Heart right ventricle (tissue), 16 donors: ENCODE measurements at regions not wholly inside any gene's neighbourhood (a gene's known extent, or its start where the extent isn't known, plus 50 kb on each side); places are given as distances from the start of the nearest gene placed in this dataset.

Experiments used
- ATAC-seq, 8 donors: fragments of 200-7000 bp; cut with Tn5 transposase; one replicate each; pipeline ENCODE4 v1.9.1; 2020; ENCODE audit warnings: mild to moderate bottlenecking in 8 of 8, moderate library complexity in 8 of 8, moderate number of reproducible peaks in 1 of 8
- DNase-seq, 2 donors: peaks; one replicate each; pipeline ENCODE4 v3.0.0-alpha.2; 2020
- H3K27ac ChIP-seq, 10 donors: fragments of 200-600 bp; sonication (generic) in 2 of 10; one replicate each; pipeline versions ENCODE4 v1.5.0 to v1.8.0; 2020 to 2022; ENCODE audit warnings: mild to moderate bottlenecking in 3 of 10
- H3K27me3 ChIP-seq, 7 donors: fragments of 200-600 bp; one replicate each; pipeline ENCODE4 v1.8.0; 2021 to 2022; ENCODE audit warnings: mild to moderate bottlenecking in 2 of 7
- H3K36me3 ChIP-seq, 9 donors: fragments of 200-600 bp; sonication (generic) in 1 of 9; one replicate each; pipeline versions ENCODE4 v1.5.0 to v1.8.0; 2020 to 2022; ENCODE audit warnings: mild to moderate bottlenecking in 2 of 9
- H3K4me1 ChIP-seq, 9 donors: fragments of 200-600 bp; sonication (generic) in 1 of 9; one replicate each; pipeline versions ENCODE4 v1.5.0 to v1.8.0; 2020 to 2022; ENCODE audit warnings: mild to moderate bottlenecking in 4 of 9
- H3K4me3 ChIP-seq, 10 donors: fragments of 200-600 bp; sonication (generic) in 2 of 10; one replicate each; pipeline versions ENCODE4 v1.5.0 to v1.8.0; 2020 to 2022; ENCODE audit warnings: mild to moderate bottlenecking in 7 of 10, moderate library complexity in 2 of 10
- H3K9me3 ChIP-seq, 11 donors: fragments of 200-600 bp in 10 of 11; sonication (generic) in 2 of 11; one replicate each; pipeline versions ENCODE4 v1.5.0 to v1.8.0; 2013 to 2022; ENCODE audit warnings: mild to moderate bottlenecking in 2 of 11, control low read depth in 1 of 11, moderate library complexity in 1 of 11
- CTCF ChIP-seq, 9 donors: fragments of 200-600 bp; sonication (generic) in 2 of 9; IDR thresholded peaks; one replicate each; pipeline versions ENCODE4 v1.5.0 to v1.8.0; 2021 to 2022; ENCODE audit warnings: antibody characterized with exemption in 9 of 9, mild to moderate bottlenecking in 5 of 9, moderate library complexity in 1 of 9
- WGBS, 2 donors: extraction: QIAGEN DNeasy Blood & Tissue Kit; methylation state at CpG; one replicate each; pipeline ENCODE4 v1.1.7; 2013; ENCODE audit warnings: inconsistent platforms in 1 of 2; 5-methylcytosine and 5-hydroxymethylcytosine counted together
- intact Hi-C, 10 donors: fragments of 100-400 bp; cut with DNase I; formaldehyde crosslinking; loops; one replicate each; pipeline versions ENCODE4 v1.11.1 to v1.14.2; 2022
- donor health status: Arrhythmogenic right ventricular cardiomyopathy.
- donor health status: ischemic (EF 13 %, LVEDD 7.1; RV severe dilation, severe dysfunction).
- donor health status: healthy with polysubstance abuse.
- donor health status: DM: no; HTN: yes; CAD: no.
- donor health status: DM: no; HTN: no; CAD: no.
- donor health status: ischemic (EF 25% LVEDD 6.9; RV normal size, moderate dysfunction).
- donor health status: ischemic (EF 25% LVEDD 5.7; RV mildly dilated, moderate dysfunction).
- donor health status: healthy.
- donor health status: DM: yes; HTN: yes; CAD: no.
- donor health status: Ischemic cardiomyopathy.
- donor health status: ischemic (EF 35%, LVEDD 5.7; RV mildly dilated, moderate dysfunction).
- donor health status: nonischemic (EF 11% LVEDD 7.7; RV severe dilation, severe dysfunction).
- donor health status: DM: yes; HTN: yes; CAD: no.
- donor health status: PGD.
- donor health status: ischemic (EF 29% LVEDD 5.4; RV normal size, mild dysfunction).
- donor health status: nonischemic (EF 23%, LVEDD 6.1; RV moderate dilation, normal function).

DNA sequence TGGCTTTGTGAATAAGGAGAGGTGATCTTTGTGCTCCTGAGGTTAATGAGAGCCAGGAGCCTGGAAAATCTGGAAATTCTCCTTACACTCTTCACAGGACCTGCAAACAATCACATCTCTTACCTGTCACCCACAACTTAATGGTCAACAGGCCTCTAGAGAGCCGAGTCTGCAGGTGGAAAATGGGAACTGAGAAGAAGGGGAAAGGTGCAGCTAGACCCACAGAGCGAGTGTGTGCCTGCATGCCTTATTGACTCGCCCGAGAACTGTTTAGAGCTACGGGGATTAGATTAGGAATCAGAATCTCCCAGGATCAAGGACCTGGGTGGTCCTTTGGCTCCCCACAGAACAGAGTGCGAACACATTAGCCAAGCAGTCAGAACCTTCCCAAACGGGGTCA lies 329.6 kb downstream of the PTEN start:
- peaks cover 0 to 30% (median 9%) of the 10 kb centered on the region in 9 donors for H3K4me1 ChIP-seq
- DNase-seq (no peak), ATAC-seq (no peak)
- WGBS, 2 donors: 91 to 92% methylated on average over 7 of the region's 7 CpGs
- no peak overlapping the region for H3K4me3 ChIP-seq
- intact Hi-C loops: no loop called here
- no peak overlapping the region for H3K27ac ChIP-seq
- no peaks in the 10 kb centered on the region for H3K27me3 ChIP-seq
- peaks cover 0 to 3% (median 0%) of the 10 kb centered on the region in 11 donors for H3K9me3 ChIP-seq
- no peaks in the 10 kb centered on the region for H3K36me3 ChIP-seq
- no peak for TF ChIP-seq CTCF (IDR thresholded peaks at IDR 0.05)

DNA sequence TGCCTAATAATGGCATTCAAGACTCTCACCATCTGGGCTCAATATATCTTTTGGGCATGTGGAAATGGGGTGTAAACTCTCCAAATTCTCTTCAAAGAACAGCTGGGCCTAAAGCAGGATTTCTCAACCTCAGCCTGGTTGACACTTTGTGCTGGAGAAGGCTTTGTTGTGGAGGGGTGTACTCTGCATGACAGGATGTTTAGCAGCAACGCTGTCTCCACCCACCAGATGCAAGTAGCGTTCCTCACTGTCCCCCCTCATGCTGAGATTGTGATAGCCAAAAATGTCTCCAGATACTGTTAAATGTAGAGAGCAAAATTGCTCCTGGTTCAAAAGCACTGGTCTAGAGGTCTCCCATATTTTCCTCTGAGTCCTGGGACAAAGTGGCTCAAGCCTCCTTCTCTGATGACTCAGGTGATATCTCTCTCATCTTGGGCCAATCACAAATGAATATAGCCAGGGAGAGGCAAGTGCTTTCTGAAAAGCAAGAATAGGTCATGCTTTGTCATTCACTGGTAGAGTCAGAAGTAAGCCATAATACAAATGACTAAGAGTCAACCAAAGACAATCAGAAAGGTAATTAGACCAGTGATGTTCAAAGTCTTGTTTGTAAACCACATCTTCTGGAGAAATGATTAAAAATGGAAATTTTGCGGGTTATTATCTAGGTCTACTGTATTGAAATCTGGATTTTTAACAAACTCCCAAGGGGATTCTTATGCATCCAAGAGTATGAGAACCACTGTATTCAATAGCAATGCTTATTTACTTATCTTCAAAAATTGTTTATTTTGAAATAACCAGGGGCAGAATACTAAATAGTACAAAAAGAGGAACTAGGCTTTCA lies 330.8 kb downstream of the PTEN start:
- intact Hi-C loops: no loop called here
- ATAC-seq (peak in 4 of 8 donors; percentile 44 to 65 (median 56)), DNase-seq (no peak)
- H3K4me1 ChIP-seq: peaks cover 0 to 30% (median 9%) of the 10 kb centered on the region in 9 donors
- no peak overlapping the region for H3K4me3 ChIP-seq
- no peak for TF ChIP-seq CTCF (IDR thresholded peaks at IDR 0.05)
- WGBS, 2 donors: 61 to 62% methylated on average over 3 of the region's 3 CpGs
- H3K27me3 ChIP-seq: no peaks in the 10 kb centered on the region
- peaks cover 0 to 3% (median 0%) of the 10 kb centered on the region in 11 donors for H3K9me3 ChIP-seq
- H3K36me3 ChIP-seq: no peaks in the 10 kb centered on the region
- no peak overlapping the region for H3K27ac ChIP-seq

DNA sequence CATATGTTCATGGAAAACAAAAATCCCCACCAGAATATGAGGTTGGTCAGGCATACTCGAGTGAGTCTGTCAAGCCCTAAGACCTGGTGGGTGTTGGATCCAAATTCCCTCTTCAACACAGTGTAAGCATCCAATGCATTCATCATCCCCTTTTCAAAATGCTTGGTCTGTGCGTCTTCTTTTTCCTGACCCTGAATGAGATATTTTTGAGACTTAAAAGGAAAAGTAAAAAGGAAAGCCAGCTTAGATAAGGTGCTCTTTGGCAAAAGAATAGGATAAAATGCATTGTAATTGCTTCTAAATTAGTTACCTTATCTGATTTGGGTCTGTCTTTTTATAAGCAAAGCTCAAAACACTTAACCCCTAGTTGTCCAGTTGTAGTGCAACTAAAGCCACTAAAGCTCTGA lies 331.5 kb downstream of the PTEN start:
- no peak for TF ChIP-seq CTCF (IDR thresholded peaks at IDR 0.05)
- H3K4me1 ChIP-seq: peaks cover 0 to 30% (median 9%) of the 10 kb centered on the region in 9 donors
- no peak overlapping the region for H3K27ac ChIP-seq
- WGBS, 2 donors: 15 to 19% methylated on average over 2 of the region's 2 CpGs
- no peaks in the 10 kb centered on the region for H3K27me3 ChIP-seq
- no peak overlapping the region for H3K4me3 ChIP-seq
- peaks cover 0 to 3% (median 0%) of the 10 kb centered on the region in 11 donors for H3K9me3 ChIP-seq
- intact Hi-C loops: no loop called here
- no peaks in the 10 kb centered on the region for H3K36me3 ChIP-seq
- ATAC-seq (peak in 1 of 8 donors; percentile 31), DNase-seq (no peak)

DNA sequence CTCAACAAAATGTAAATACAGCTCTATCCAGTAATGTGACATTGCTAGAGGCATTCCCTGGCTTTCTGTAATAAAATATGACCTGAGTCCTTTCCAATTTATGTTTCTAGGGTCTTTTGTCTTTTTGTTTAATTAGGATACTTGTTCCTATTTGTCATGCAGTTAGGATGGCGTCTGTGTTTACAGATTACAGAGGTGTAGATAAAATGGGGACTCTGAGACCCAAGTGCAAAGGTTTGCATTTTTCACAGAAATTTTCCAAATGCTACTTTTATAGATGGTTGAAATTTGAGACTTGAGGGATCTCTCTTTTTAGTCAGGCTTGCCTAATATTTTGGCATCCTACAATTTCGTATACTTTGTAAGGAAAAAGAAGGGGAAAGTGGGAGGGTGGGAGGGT lies 332.4 kb downstream of the PTEN start:
- no peaks in the 10 kb centered on the region for H3K36me3 ChIP-seq
- H3K9me3 ChIP-seq: peaks cover 0 to 3% (median 0%) of the 10 kb centered on the region in 11 donors
- no peak for ATAC-seq
- no peaks in the 10 kb centered on the region for H3K27me3 ChIP-seq
- intact Hi-C loops: no loop called here
- WGBS, 2 donors: 75 to 78% methylated on average over 2 of the region's 2 CpGs
- no peak for DNase-seq
- no peak overlapping the region for H3K4me3 ChIP-seq
- peaks cover 0 to 30% (median 9%) of the 10 kb centered on the region in 9 donors for H3K4me1 ChIP-seq
- TF ChIP-seq CTCF (IDR thresholded peaks at IDR 0.05): no peak
- no peak overlapping the region for H3K27ac ChIP-seq
